ENCODE measurements at regions not wholly inside any gene's neighbourhood (a gene's known extent, or its start where the extent isn't known, plus 50 kb on each side); places are given as distances from the start of the nearest gene placed in this dataset.

DNA sequence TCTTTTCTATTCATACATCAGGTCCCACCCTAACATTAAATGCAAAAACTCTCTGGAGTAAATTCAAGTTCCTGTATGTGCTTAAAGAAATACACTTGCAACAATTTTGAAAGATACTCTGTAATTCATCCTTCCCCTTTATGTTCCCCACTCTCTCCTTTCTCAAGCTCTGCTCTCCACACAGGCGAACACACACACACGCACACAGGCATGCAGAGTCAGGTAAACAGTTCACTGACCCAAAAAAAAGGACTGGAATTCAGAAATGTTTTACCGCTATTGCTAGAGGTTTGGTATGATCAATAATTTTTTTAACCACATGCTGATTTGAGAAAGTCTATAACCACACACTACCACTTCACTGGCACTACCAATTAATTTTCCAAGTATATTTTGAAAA is 152.4 kb upstream of the TMCC3 start:
- no peak for TF ChIP-seq CTCF (IDR thresholded peaks at IDR 0.05; ENCODE audit: low read depth, low read length)
- DNase-seq (ENCODE audit: extremely low read depth, low read depth): no peak

- TF ChIP-seq CTCF (IDR thresholded peaks at IDR 0.05; ENCODE audit: low read depth, low read length): no peak
- no peak for DNase-seq (ENCODE audit: extremely low read depth, low read depth)
Measured at GRCh38 chr12:94801745-94802144, 151.4 kb upstream of the TMCC3 start.

DNA sequence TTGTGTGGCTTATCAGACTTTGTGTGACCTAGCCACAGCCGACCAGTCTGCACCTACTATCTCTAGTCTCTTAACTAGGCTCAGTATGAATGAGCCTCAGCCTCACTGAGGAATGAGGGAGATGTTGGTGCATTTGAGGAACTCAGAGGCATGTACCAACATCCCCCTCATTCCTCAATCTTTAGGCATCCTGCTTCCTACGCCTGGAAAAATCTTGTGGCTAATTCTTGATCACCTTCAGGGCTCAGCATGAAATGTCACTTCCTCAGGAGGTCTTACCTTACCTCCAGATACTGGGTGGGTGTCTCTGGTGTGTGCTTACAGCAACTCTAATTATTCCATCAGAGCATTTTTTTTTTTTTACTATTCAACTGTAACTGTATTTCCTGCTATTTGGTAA is 148.8 kb upstream of the TMCC3 start:
- no peak for DNase-seq (ENCODE audit: extremely low read depth, low read depth)
- no peak for TF ChIP-seq CTCF (IDR thresholded peaks at IDR 0.05; ENCODE audit: low read depth, low read length)

GRCh38 chr12:94798113-94798512 is 147.8 kb upstream of the TMCC3 start:
- no peak for DNase-seq (ENCODE audit: extremely low read depth, low read depth)
- no peak for TF ChIP-seq CTCF (IDR thresholded peaks at IDR 0.05; ENCODE audit: low read depth, low read length)

- peak; percentile 7 for DNase-seq (ENCODE audit: extremely low read depth, low read depth)
- peak; percentile 18 for TF ChIP-seq CTCF (IDR thresholded peaks at IDR 0.05; ENCODE audit: low read depth, low read length)
Measured at GRCh38 chr12:94795520-94795919, 145.2 kb upstream of the TMCC3 start.

DNA sequence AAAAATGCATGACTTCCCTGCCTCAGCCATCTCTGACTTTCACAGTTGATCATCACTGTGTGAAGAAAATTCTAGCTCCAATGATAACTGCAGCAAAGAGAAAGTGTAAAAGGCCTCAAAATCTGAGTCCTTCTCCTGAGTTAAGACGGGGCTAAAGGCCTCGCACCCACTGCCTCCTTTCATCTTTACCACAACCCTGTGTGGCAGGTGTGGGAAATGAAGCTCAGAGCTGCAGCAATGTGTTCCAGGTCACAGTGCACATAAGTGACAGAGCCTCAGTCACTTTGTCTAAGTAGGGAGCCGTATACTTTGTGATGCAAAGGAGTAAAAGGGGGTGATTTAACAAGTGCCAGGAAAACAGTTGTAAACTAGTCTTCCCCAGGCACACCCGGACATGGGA is 144.7 kb upstream of the TMCC3 start:
- no peak for DNase-seq (ENCODE audit: extremely low read depth, low read depth)
- no peak for TF ChIP-seq CTCF (IDR thresholded peaks at IDR 0.05; ENCODE audit: low read depth, low read length)

GRCh38 chr12:94793191-94793595 is 142.8 kb upstream of the TMCC3 start:
- no peak for TF ChIP-seq CTCF (IDR thresholded peaks at IDR 0.05; ENCODE audit: low read depth, low read length)
- DNase-seq (ENCODE audit: extremely low read depth, low read depth): no peak

Data from AG09319 (cell line).